Right lobe of liver (tissue), 6 donors: ENCODE measurements at regions not wholly inside any gene's neighbourhood (a gene's known extent, or its start where the extent isn't known, plus 50 kb on each side); places are given as distances from the start of the nearest gene placed in this dataset.

Source experiments
- ATAC-seq, 4 donors: fragments of 200-7000 bp; cut with Tn5 transposase; one replicate each; pipeline ENCODE4 v1.9.1; 2020; ENCODE audit warnings: mild to moderate bottlenecking in 4 of 4, moderate library complexity in 4 of 4
- DNase-seq, 3 donors: peaks; one replicate each; pipeline ENCODE4 v3.0.0-alpha.2; 2020
- H3K27ac ChIP-seq, 3 donors: fragments of 200-600 bp; one replicate each; pipeline ENCODE4 v1.8.0; 2022
- H3K27me3 ChIP-seq, 2 donors: fragments of 200-600 bp; one replicate each; pipeline ENCODE4 v1.8.0; 2022
- H3K36me3 ChIP-seq, 4 donors: fragments of 200-600 bp; sonication (generic) in 1 of 4; one replicate each; pipeline versions ENCODE4 v1.5.1 to v1.8.0; 2017 to 2022; ENCODE audit warnings: control low read depth in 1 of 4
- H3K4me1 ChIP-seq, 4 donors: fragments of 200-600 bp; sonication (generic) in 1 of 4; one replicate each; pipeline versions ENCODE4 v1.5.1 to v1.8.0; 2017 to 2022; ENCODE audit warnings: control low read depth in 1 of 4
- H3K4me3 ChIP-seq, 3 donors: fragments of 200-600 bp; one replicate each; pipeline ENCODE4 v1.8.0; 2022
- H3K9me3 ChIP-seq, 4 donors: fragments of 200-600 bp; sonication (generic) in 1 of 4; one replicate each; pipeline versions ENCODE4 v1.5.1 to v1.8.0; 2017 to 2022; ENCODE audit warnings: control low read depth in 1 of 4
- CTCF ChIP-seq, 4 donors: fragments of 200-600 bp in 3 of 4; fragments of 450-650 bp in 1 of 4; IDR thresholded peaks; one replicate each; pipeline versions ENCODE4 v1.5.1 to v1.8.0; 2016 to 2022; ENCODE audit warnings: antibody characterized with exemption in 4 of 4, mild to moderate bottlenecking in 2 of 4
- POLR2A ChIP-seq: fragments of 450-650 bp; IDR thresholded peaks from one replicate; pipeline ENCODE4 v1.6.1; 2017; ENCODE audit warnings: antibody characterized with exemption, mild to moderate bottlenecking
- WGBS: methylation state at CpG from one replicate; pipeline ENCODE4 v1.1.6; 2018; ENCODE audit warnings: low coverage, low lambda C conversion rate; ENCODE audit not compliant: insufficient coverage; ENCODE audit errors: missing lambda C conversion rate; 5-methylcytosine and 5-hydroxymethylcytosine counted together
- intact Hi-C, 2 donors: fragments of 100-400 bp; cut with DNase I; formaldehyde crosslinking; loops; one replicate each; pipeline versions ENCODE4 v1.11.2 to v1.14.1; 2022
- donor health status: DM: no; HTN: yes; CAD: no.
- donor health status: DM: no; HTN: no; CAD: no.
- donor health status: DM: no; HTN: no; CAD: no.
- donor health status: DM: no; HTN: yes; CAD: no.
- donor health status: DM: no; HTN: yes; CAD: no.

- H3K4me3 ChIP-seq: no peak overlapping the region
- no peaks in the 10 kb centered on the region for H3K9me3 ChIP-seq
- H3K36me3 ChIP-seq: no peaks in the 10 kb centered on the region
- H3K27ac ChIP-seq: no peak overlapping the region
- no peak for DNase-seq
- H3K4me1 ChIP-seq: no peaks in the 10 kb centered on the region
- H3K27me3 ChIP-seq: no peaks in the 10 kb centered on the region
- ATAC-seq: no peak
- 96% methylated on average over 2 of the region's 2 CpGs for WGBS
- intact Hi-C loops: no loop called here
- TF ChIP-seq CTCF (IDR thresholded peaks at IDR 0.05): no peak
- no peak for TF ChIP-seq POLR2A
Observed at GRCh38 chr12:30537228-30537627, 158.4 kb downstream of the IPO8 start.

- DNase-seq (no peak), ATAC-seq (no peak)
- no peak for TF ChIP-seq POLR2A
- no peak overlapping the region for H3K4me3 ChIP-seq
- H3K4me1 ChIP-seq: no peaks in the 10 kb centered on the region
- no peaks in the 10 kb centered on the region for H3K9me3 ChIP-seq
- H3K27me3 ChIP-seq: no peaks in the 10 kb centered on the region
- WGBS: 77% methylated on average over 5 of the region's 5 CpGs
- no peak overlapping the region for H3K27ac ChIP-seq
- intact Hi-C loops: no loop called here
- no peaks in the 10 kb centered on the region for H3K36me3 ChIP-seq
Observed at GRCh38 chr12:30533558-30534265, 162.0 kb downstream of the IPO8 start.

- no peaks in the 10 kb centered on the region for H3K36me3 ChIP-seq
- DNase-seq (no peak), ATAC-seq (no peak)
- H3K4me1 ChIP-seq: no peaks in the 10 kb centered on the region
- H3K27me3 ChIP-seq: no peaks in the 10 kb centered on the region
- 75% methylated on average over 8 of the region's 8 CpGs for WGBS
- intact Hi-C loops: no loop called here
- no peaks in the 10 kb centered on the region for H3K9me3 ChIP-seq
- no peak overlapping the region for H3K4me3 ChIP-seq
- TF ChIP-seq CTCF (IDR thresholded peaks at IDR 0.05) (no peak), POLR2A (no peak)
- H3K27ac ChIP-seq: no peak overlapping the region
Observed at GRCh38 chr12:30531731-30532678, 163.7 kb downstream of the IPO8 start.

- H3K4me3 ChIP-seq: no peak overlapping the region
- DNase-seq (no peak), ATAC-seq (no peak)
- 80% methylated on average over 4 of the region's 4 CpGs for WGBS
- H3K9me3 ChIP-seq: no peaks in the 10 kb centered on the region
- H3K27me3 ChIP-seq: no peaks in the 10 kb centered on the region
- H3K4me1 ChIP-seq: no peaks in the 10 kb centered on the region
- no peak for TF ChIP-seq POLR2A
- TF ChIP-seq CTCF (IDR thresholded peaks at IDR 0.05): no peak
- no peak overlapping the region for H3K27ac ChIP-seq
- intact Hi-C loops: no loop called here
- H3K36me3 ChIP-seq: no peaks in the 10 kb centered on the region
Observed at GRCh38 chr12:30529489-30530269, 166.0 kb downstream of the IPO8 start.
